ENCODE measurements at regions not wholly inside any gene's neighbourhood (a gene's known extent, or its start where the extent isn't known, plus 50 kb on each side); places are given as distances from the start of the nearest gene placed in this dataset.

GRCh38 chr14:97457575-97458085 lies 660.4 kb downstream of the VRK1 start:
- TF ChIP-seq, protein P1, sequence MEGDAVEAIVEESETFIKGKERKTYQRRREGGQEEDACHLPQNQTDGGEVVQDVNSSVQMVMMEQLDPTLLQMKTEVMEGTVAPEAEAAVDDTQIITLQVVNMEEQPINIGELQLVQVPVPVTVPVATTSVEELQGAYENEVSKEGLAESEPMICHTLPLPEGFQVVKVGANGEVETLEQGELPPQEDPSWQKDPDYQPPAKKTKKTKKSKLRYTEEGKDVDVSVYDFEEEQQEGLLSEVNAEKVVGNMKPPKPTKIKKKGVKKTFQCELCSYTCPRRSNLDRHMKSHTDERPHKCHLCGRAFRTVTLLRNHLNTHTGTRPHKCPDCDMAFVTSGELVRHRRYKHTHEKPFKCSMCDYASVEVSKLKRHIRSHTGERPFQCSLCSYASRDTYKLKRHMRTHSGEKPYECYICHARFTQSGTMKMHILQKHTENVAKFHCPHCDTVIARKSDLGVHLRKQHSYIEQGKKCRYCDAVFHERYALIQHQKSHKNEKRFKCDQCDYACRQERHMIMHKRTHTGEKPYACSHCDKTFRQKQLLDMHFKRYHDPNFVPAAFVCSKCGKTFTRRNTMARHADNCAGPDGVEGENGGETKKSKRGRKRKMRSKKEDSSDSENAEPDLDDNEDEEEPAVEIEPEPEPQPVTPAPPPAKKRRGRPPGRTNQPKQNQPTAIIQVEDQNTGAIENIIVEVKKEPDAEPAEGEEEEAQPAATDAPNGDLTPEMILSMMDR (IDR thresholded peaks at IDR 0.05), result no peak
- no peak for TF ChIP-seq POLR2A (IDR thresholded peaks at IDR 0.05)
